HEK293 (cell line): ENCODE measurements at regions not wholly inside any gene's neighbourhood (a gene's known extent, or its start where the extent isn't known, plus 50 kb on each side); places are given as distances from the start of the nearest gene placed in this dataset.

Experiments used
- CTCF ChIA-PET: fragments of 350-600 bp; formaldehyde crosslinking; extraction: SDS; loops from one replicate; lab custom pipeline; 2021; ENCODE audit warnings: antibody characterized with exemption; lab: Yijun Ruan, JAX
- POLR2A ChIA-PET: fragments of 300-600 bp; formaldehyde crosslinking; extraction: SDS; loops from one replicate; lab custom pipeline; 2020; ENCODE audit warnings: antibody characterized with exemption, inconsistent platforms; lab: Yijun Ruan, JAX
- H3K27ac ChIP-seq: fragments of 200-500 bp; sonication (Bioruptor generic); 2 replicates; pipeline ENCODE4 v1.5.1; 2014; ENCODE audit warnings: low read depth, low read length, control low read depth, inconsistent platforms; ENCODE audit errors: extremely low read depth
- H3K36me3 ChIP-seq, 2 experiments: fragments of 200-500 bp in 1 of 2; sonication (Bioruptor generic) in 1 of 2; 1 replicate in 1 of 2; 2 replicates in 1 of 2; pipeline ENCODE4 v1.5.1; 2014 to 2017; ENCODE audit warnings: inconsistent platforms in 2 of 2, low read length in 2 of 2; ENCODE audit not compliant: control insufficient read depth in 2 of 2, insufficient read depth in 1 of 2
- H3K4me1 ChIP-seq: fragments of 200-500 bp; sonication (Bioruptor generic); 2 replicates; pipeline ENCODE4 v1.5.1; 2014; ENCODE audit warnings: mild to moderate bottlenecking, low read length, inconsistent platforms; ENCODE audit not compliant: control insufficient read depth, insufficient read depth
- H3K4me3 ChIP-seq: 2 replicates; pipeline ENCODE4 v1.5.1; 2011; ENCODE audit warnings: low read depth, mild to moderate bottlenecking, control low read depth, low read length, moderate library complexity
- H3K9me3 ChIP-seq: fragments of 200-500 bp; sonication (Bioruptor generic); 2 replicates; pipeline ENCODE4 v1.5.1; 2014; ENCODE audit warnings: low read depth, low read length, inconsistent platforms; ENCODE audit not compliant: control insufficient read depth, insufficient read depth
- BCL11B ChIP-seq: fragments of 450-650 bp; formaldehyde crosslinking; IDR thresholded peaks from 2 replicates; pipeline ENCODE4 v1.5.1; 2016; ENCODE audit warnings: low read depth, missing biosample characterization, missing genetic modification characterization
- FEZF1 ChIP-seq: fragments of 450-650 bp; formaldehyde crosslinking; IDR thresholded peaks from 2 replicates; pipeline ENCODE4 v1.5.1; 2016; ENCODE audit warnings: missing biosample characterization, missing genetic modification characterization
- OSR2 ChIP-seq: fragments of 450-650 bp; formaldehyde crosslinking; IDR thresholded peaks from 2 replicates; pipeline ENCODE4 v1.5.1; 2016; ENCODE audit warnings: missing biosample characterization, missing genetic modification characterization
- SP7 ChIP-seq: fragments of 450-650 bp; formaldehyde crosslinking; IDR thresholded peaks from 2 replicates; pipeline ENCODE4 v1.5.1; 2016; ENCODE audit warnings: missing biosample characterization, missing genetic modification characterization
- TCF7L2 ChIP-seq: IDR thresholded peaks from 2 replicates; pipeline ENCODE4 v1.6.1; 2011; ENCODE audit warnings: low read depth, mild to moderate bottlenecking, inconsistent platforms, low read length, moderate library complexity, borderline replicate concordance
- ZNF133 ChIP-seq: fragments of 450-650 bp; formaldehyde crosslinking; IDR thresholded peaks from 2 replicates; pipeline ENCODE4 v1.5.1; 2016; ENCODE audit warnings: missing biosample characterization, missing genetic modification characterization
- ZNF184 ChIP-seq: fragments of 450-650 bp; IDR thresholded peaks from 2 replicates; pipeline ENCODE4 v1.5.1; 2018; ENCODE audit warnings: missing biosample characterization, mild to moderate bottlenecking, missing genetic modification characterization
- ZNF274 ChIP-seq, 2 experiments: fragments of 200-500 bp in 1 of 2; fragments of 450-650 bp in 1 of 2; sonication (Bioruptor generic) in 1 of 2; formaldehyde crosslinking in 1 of 2; IDR thresholded peaks; 2 replicates each; pipeline versions ENCODE4 v1.5.1 to v1.6.1; 2014 to 2016; ENCODE audit warnings: borderline replicate concordance in 1 of 2, inconsistent platforms in 1 of 2, low read length in 1 of 2, missing biosample characterization in 1 of 2, missing genetic modification characterization in 1 of 2
- ZNF335 ChIP-seq: fragments of 450-650 bp; formaldehyde crosslinking; conservative IDR thresholded peaks from 2 replicates; pipeline ENCODE4 v1.5.1; 2016; ENCODE audit warnings: missing biosample characterization, missing genetic modification characterization
- ZNF366 ChIP-seq: fragments of 450-650 bp; formaldehyde crosslinking; conservative IDR thresholded peaks from 2 replicates; pipeline ENCODE4 v1.5.1; 2016; ENCODE audit warnings: missing biosample characterization, missing genetic modification characterization
- ZNF394 ChIP-seq: fragments of 450-650 bp; formaldehyde crosslinking; IDR thresholded peaks from 2 replicates; pipeline ENCODE4 v1.5.1; 2016; ENCODE audit warnings: missing biosample characterization, missing genetic modification characterization, mild to moderate bottlenecking, moderate library complexity, borderline replicate concordance
- ZNF423 ChIP-seq: fragments of 450-650 bp; formaldehyde crosslinking; IDR thresholded peaks from 2 replicates; pipeline ENCODE4 v1.5.1; 2016; ENCODE audit warnings: missing biosample characterization, missing genetic modification characterization
- ZNF433 ChIP-seq: fragments of 450-650 bp; formaldehyde crosslinking; IDR thresholded peaks from 2 replicates; pipeline ENCODE4 v1.5.1; 2016; ENCODE audit warnings: missing biosample characterization, missing genetic modification characterization, low read depth
- ZNF501 ChIP-seq: fragments of 450-650 bp; formaldehyde crosslinking; IDR thresholded peaks from 2 replicates; pipeline ENCODE4 v1.5.1; 2016; ENCODE audit warnings: missing biosample characterization, missing genetic modification characterization
- ZNF514 ChIP-seq: fragments of 450-650 bp; formaldehyde crosslinking; IDR thresholded peaks from 2 replicates; pipeline ENCODE4 v1.5.1; 2016; ENCODE audit warnings: missing biosample characterization, missing genetic modification characterization
- ZNF623 ChIP-seq: fragments of 450-650 bp; formaldehyde crosslinking; IDR thresholded peaks from 2 replicates; pipeline ENCODE4 v1.5.1; 2016; ENCODE audit warnings: missing biosample characterization, missing genetic modification characterization
- ZNF654 ChIP-seq: fragments of 450-650 bp; formaldehyde crosslinking; IDR thresholded peaks from 2 replicates; pipeline ENCODE4 v1.5.1; 2016; ENCODE audit warnings: low read depth, missing biosample characterization, missing genetic modification characterization
- ZNF843 ChIP-seq: fragments of 450-650 bp; formaldehyde crosslinking; IDR thresholded peaks from 2 replicates; pipeline ENCODE4 v1.5.1; 2016; ENCODE audit warnings: missing biosample characterization, missing genetic modification characterization
- ZXDB ChIP-seq: fragments of 450-650 bp; formaldehyde crosslinking; IDR thresholded peaks from 2 replicates; pipeline ENCODE4 v1.5.1; 2016; ENCODE audit warnings: missing biosample characterization, missing genetic modification characterization
- TF ChIP-seq, protein P1 (sequence below): fragments of 450-650 bp; formaldehyde crosslinking; IDR thresholded peaks from 2 replicates; pipeline ENCODE4 v1.5.1; 2017; ENCODE audit warnings: missing biosample characterization, missing genetic modification characterization
- TF ChIP-seq, protein P2 (sequence below): fragments of 450-650 bp; formaldehyde crosslinking; IDR thresholded peaks from 2 replicates; pipeline ENCODE4; 2016; ENCODE audit warnings: missing biosample characterization, missing genetic modification characterization
- TF ChIP-seq, protein P3 (sequence below): fragments of 450-650 bp; formaldehyde crosslinking; IDR thresholded peaks from 2 replicates; pipeline ENCODE4 v1.5.1; 2016; ENCODE audit warnings: missing biosample characterization, missing genetic modification characterization
- TF ChIP-seq, protein P4 (sequence below): fragments of 450-650 bp; formaldehyde crosslinking; IDR thresholded peaks from 2 replicates; pipeline ENCODE4 v1.5.1; 2017; ENCODE audit warnings: missing biosample characterization, missing genetic modification characterization
- TF ChIP-seq, protein P5 (sequence below): fragments of 450-650 bp; formaldehyde crosslinking; IDR thresholded peaks from 2 replicates; pipeline ENCODE4 v1.5.1; 2016; ENCODE audit warnings: missing biosample characterization, missing genetic modification characterization
- TF ChIP-seq, protein P6 (sequence below): fragments of 450-650 bp; formaldehyde crosslinking; IDR thresholded peaks from 2 replicates; pipeline ENCODE4 v1.5.1; 2016; ENCODE audit warnings: missing biosample characterization, missing genetic modification characterization

DNA sequence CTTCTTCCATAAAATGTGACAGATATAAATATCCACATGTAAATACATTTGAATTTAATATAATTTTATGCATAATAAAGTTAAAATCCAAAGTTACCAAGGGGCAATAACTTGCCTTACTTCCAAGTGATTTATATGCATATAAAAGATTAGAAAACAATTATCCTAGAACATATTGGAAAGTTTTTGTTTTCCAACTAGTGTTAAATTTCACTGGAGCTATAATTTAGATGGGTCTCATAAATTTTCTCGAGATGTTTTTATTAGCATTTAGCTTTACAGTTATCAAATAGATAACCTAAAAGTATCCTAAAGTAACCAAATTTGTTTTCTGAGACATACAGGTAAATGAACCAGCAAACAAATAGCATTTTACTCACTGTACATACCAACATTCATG lies 225.3 kb downstream of the SPRY2 start:
- H3K9me3 ChIP-seq, result no peaks in the 10 kb centered on the region
- no peak overlapping the region for H3K4me3 ChIP-seq
- POLR2A ChIA-PET, result no interaction called here
- CTCF ChIA-PET, result no interaction called here
- H3K36me3 ChIP-seq, result no peaks in the 10 kb centered on the region
- H3K27ac ChIP-seq, result no peak overlapping the region
- H3K4me1 ChIP-seq, result no peaks in the 10 kb centered on the region
- TF ChIP-seq ZNF623 (no peak), OSR2 (tag by site-specific recombination) (peak; percentile 30; the same call in 1 of the 2 replicates), ZNF501 (peak; percentile 65; the same call in 1 of the 2 replicates), BCL11B (peak; percentile 73; the same call in 1 of the 2 replicates), ZNF394 (tag by site-specific recombination) (no peak), ZNF274 (IDR thresholded peaks at IDR 0.05; ENCODE audit: low read length) (no peak), ZNF274 (tag by site-specific recombination; IDR thresholded peaks at IDR 0.05; ENCODE audit: borderline replicate concordance) (no peak), ZNF654 (tag by site-specific recombination) (no peak), ZNF433 (tag by site-specific recombination) (no peak), ZNF514 (tag by site-specific recombination) (no peak), ZXDB (tag by site-specific recombination) (peak; percentile 51; the same call in 1 of the 2 replicates), ZNF184 (tag by site-specific recombination) (no peak), TCF7L2 (peak; percentile 37; the same call in 1 of the 2 replicates), ZNF335 (tag by site-specific recombination) (no peak), ZNF843 (tag by site-specific recombination) (peak; percentile 91), ZNF423 (no peak), SP7 (tag by site-specific recombination) (peak; percentile 33; the same call in 1 of the 2 replicates), ZNF366 (tag by site-specific recombination) (0 out of 2 replicates have a peak, but pooled peaks have one; percentile 38), ZNF133 (tag by site-specific recombination) (no peak), FEZF1 (tag by site-specific recombination) (peak; percentile 79)
- TF ChIP-seq, protein P1, sequence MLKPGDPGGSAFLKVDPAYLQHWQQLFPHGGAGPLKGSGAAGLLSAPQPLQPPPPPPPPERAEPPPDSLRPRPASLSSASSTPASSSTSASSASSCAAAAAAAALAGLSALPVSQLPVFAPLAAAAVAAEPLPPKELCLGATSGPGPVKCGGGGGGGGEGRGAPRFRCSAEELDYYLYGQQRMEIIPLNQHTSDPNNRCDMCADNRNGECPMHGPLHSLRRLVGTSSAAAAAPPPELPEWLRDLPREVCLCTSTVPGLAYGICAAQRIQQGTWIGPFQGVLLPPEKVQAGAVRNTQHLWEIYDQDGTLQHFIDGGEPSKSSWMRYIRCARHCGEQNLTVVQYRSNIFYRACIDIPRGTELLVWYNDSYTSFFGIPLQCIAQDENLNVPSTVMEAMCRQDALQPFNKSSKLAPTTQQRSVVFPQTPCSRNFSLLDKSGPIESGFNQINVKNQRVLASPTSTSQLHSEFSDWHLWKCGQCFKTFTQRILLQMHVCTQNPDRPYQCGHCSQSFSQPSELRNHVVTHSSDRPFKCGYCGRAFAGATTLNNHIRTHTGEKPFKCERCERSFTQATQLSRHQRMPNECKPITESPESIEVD (tag by site-specific recombination), result peak; percentile 82
- TF ChIP-seq, protein P2, sequence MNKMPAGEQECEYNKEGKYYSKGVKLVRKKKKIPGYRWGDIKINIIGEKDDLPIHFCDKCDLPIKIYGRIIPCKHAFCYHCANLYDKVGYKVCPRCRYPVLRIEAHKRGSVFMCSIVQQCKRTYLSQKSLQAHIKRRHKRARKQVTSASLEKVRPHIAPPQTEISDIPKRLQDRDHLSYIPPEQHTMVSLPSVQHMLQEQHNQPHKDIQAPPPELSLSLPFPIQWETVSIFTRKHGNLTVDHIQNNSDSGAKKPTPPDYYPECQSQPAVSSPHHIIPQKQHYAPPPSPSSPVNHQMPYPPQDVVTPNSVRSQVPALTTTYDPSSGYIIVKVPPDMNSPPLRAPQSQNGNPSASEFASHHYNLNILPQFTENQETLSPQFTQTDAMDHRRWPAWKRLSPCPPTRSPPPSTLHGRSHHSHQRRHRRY (tag by site-specific recombination), result no peak
- TF ChIP-seq, protein P3, sequence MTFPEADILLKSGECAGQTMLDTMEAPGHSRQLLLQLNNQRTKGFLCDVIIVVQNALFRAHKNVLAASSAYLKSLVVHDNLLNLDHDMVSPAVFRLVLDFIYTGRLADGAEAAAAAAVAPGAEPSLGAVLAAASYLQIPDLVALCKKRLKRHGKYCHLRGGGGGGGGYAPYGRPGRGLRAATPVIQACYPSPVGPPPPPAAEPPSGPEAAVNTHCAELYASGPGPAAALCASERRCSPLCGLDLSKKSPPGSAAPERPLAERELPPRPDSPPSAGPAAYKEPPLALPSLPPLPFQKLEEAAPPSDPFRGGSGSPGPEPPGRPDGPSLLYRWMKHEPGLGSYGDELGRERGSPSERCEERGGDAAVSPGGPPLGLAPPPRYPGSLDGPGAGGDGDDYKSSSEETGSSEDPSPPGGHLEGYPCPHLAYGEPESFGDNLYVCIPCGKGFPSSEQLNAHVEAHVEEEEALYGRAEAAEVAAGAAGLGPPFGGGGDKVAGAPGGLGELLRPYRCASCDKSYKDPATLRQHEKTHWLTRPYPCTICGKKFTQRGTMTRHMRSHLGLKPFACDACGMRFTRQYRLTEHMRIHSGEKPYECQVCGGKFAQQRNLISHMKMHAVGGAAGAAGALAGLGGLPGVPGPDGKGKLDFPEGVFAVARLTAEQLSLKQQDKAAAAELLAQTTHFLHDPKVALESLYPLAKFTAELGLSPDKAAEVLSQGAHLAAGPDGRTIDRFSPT, result peak; percentile 54; the same call in 1 of the 2 replicates
- TF ChIP-seq, protein P4, sequence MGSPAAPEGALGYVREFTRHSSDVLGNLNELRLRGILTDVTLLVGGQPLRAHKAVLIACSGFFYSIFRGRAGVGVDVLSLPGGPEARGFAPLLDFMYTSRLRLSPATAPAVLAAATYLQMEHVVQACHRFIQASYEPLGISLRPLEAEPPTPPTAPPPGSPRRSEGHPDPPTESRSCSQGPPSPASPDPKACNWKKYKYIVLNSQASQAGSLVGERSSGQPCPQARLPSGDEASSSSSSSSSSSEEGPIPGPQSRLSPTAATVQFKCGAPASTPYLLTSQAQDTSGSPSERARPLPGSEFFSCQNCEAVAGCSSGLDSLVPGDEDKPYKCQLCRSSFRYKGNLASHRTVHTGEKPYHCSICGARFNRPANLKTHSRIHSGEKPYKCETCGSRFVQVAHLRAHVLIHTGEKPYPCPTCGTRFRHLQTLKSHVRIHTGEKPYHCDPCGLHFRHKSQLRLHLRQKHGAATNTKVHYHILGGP, result peak; percentile 49; the same call in 1 of the 2 replicates
- TF ChIP-seq, protein P5, sequence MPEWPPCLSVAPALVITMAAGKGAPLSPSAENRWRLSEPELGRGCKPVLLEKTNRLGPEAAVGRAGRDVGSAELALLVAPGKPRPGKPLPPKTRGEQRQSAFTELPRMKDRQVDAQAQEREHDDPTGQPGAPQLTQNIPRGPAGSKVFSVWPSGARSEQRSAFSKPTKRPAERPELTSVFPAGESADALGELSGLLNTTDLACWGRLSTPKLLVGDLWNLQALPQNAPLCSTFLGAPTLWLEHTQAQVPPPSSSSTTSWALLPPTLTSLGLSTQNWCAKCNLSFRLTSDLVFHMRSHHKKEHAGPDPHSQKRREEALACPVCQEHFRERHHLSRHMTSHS (tag by site-specific recombination), result no peak
- TF ChIP-seq, protein P6, sequence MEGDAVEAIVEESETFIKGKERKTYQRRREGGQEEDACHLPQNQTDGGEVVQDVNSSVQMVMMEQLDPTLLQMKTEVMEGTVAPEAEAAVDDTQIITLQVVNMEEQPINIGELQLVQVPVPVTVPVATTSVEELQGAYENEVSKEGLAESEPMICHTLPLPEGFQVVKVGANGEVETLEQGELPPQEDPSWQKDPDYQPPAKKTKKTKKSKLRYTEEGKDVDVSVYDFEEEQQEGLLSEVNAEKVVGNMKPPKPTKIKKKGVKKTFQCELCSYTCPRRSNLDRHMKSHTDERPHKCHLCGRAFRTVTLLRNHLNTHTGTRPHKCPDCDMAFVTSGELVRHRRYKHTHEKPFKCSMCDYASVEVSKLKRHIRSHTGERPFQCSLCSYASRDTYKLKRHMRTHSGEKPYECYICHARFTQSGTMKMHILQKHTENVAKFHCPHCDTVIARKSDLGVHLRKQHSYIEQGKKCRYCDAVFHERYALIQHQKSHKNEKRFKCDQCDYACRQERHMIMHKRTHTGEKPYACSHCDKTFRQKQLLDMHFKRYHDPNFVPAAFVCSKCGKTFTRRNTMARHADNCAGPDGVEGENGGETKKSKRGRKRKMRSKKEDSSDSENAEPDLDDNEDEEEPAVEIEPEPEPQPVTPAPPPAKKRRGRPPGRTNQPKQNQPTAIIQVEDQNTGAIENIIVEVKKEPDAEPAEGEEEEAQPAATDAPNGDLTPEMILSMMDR, result no peak
- TF ChIP-seq, all 188 proteins: peak for 12
